ENCODE measurements at regions not wholly inside any gene's neighbourhood (a gene's known extent, or its start where the extent isn't known, plus 50 kb on each side); places are given as distances from the start of the nearest gene placed in this dataset.

GRCh38 chrX:82219129-82219528 is 1017.2 kb downstream of the SH3BGRL start:
- TF ChIP-seq POLR2A (IDR thresholded peaks at IDR 0.05) (no peak), CTCF (IDR thresholded peaks at IDR 0.05) (no peak)

GRCh38 chrX:82224961-82225360 is 1023.1 kb downstream of the SH3BGRL start:
- Histone ChIP-seq H3K4me1 (no peaks in the 10 kb centered on the region), H3K9me3 (peaks cover 0 to 24% (median 8%) of the 10 kb centered on the region in 12 donors), H3K27me3 (no peaks in the 10 kb centered on the region), H3K36me3 (no peaks in the 10 kb centered on the region), H3K27ac (no peak overlapping the region), H3K4me3 (no peak overlapping the region)
- intact Hi-C loops (cut with DNase I): no loop called here
- DNase-seq (no peak), ATAC-seq (no peak)
- TF ChIP-seq CTCF (IDR thresholded peaks at IDR 0.05) (no peak), POLR2A (IDR thresholded peaks at IDR 0.05) (no peak)

More at GRCh38 chrX:82219129-82219528, 1017.2 kb downstream of the SH3BGRL start:
- DNase-seq: no peak
- Histone ChIP-seq H3K27me3 (peaks cover 0 to 3% (median 0%) of the 10 kb centered on the region in 9 donors), H3K9me3 (peaks cover 0 to 4% (median 0%) of the 10 kb centered on the region in 12 donors), H3K4me3 (no peak overlapping the region), H3K27ac (no peak overlapping the region), H3K36me3 (no peaks in the 10 kb centered on the region), H3K4me1 (no peaks in the 10 kb centered on the region)
- intact Hi-C loops (cut with DNase I): no loop called here
- no peak for ATAC-seq

- no peak for DNase-seq
- 44 to 66% (median 54%) methylated on average over 3 of the region's 3 CpGs for WGBS, 4 donors
- TF ChIP-seq CTCF (IDR thresholded peaks at IDR 0.05) (no peak), POLR2A (IDR thresholded peaks at IDR 0.05) (no peak)
- Histone ChIP-seq H3K9me3 (peaks cover 0 to 11% (median 3%) of the 10 kb centered on the region in 12 donors), H3K4me1 (no peaks in the 10 kb centered on the region), H3K36me3 (no peaks in the 10 kb centered on the region), H3K27ac (no peak overlapping the region), H3K4me3 (no peak overlapping the region), H3K27me3 (peaks cover 0 to 3% (median 0%) of the 10 kb centered on the region in 9 donors)
- intact Hi-C loops (cut with DNase I): no loop called here
- no peak for ATAC-seq
Observed at GRCh38 chrX:82230013-82230412, 1028.1 kb downstream of the SH3BGRL start.

GRCh38 chrX:82232679-82233078 is 1030.8 kb downstream of the SH3BGRL start:
- Histone ChIP-seq H3K9me3 (peaks cover 0 to 19% (median 0%) of the 10 kb centered on the region in 12 donors), H3K27me3 (peaks cover 0 to 3% (median 0%) of the 10 kb centered on the region in 9 donors), H3K27ac (no peak overlapping the region), H3K36me3 (no peaks in the 10 kb centered on the region), H3K4me1 (no peaks in the 10 kb centered on the region), H3K4me3 (no peak overlapping the region)
- TF ChIP-seq CTCF (IDR thresholded peaks at IDR 0.05): no peak
- no peak for TF ChIP-seq POLR2A (IDR thresholded peaks at IDR 0.05)
- intact Hi-C loops (cut with DNase I): no loop called here
- DNase-seq (no peak), ATAC-seq (no peak)
